8988T (cell line): ENCODE measurements at regions not wholly inside any gene's neighbourhood (a gene's known extent, or its start where the extent isn't known, plus 50 kb on each side); places are given as distances from the start of the nearest gene placed in this dataset.
"Not testable (repeated sequence)": the region's sequence is repeated elsewhere in the genome, so short reads cannot be mapped to it uniquely, and the experiment has no call there.

Experiments
- DNase-seq: peaks from one replicate; pipeline ENCODE4 v3.0.0; 2011

GRCh38 chr14:101083564-101084435 lies 180.3 kb upstream of the RTL1 start:
- DNase-seq, result no peak

GRCh38 chr14:101084436-101084826 lies 180.9 kb upstream of the RTL1 start:
- DNase-seq, result no peak

- no peak for DNase-seq
Measured at GRCh38 chr14:101086926-101087325, 183.4 kb upstream of the RTL1 start.

GRCh38 chr14:101087614-101088394 lies 184.3 kb upstream of the RTL1 start:
- no peak for DNase-seq

GRCh38 chr14:101088395-101088667 lies 184.8 kb upstream of the RTL1 start:
- DNase-seq, result no peak

GRCh38 chr14:101088714-101089113 lies 185.2 kb upstream of the RTL1 start:
- no peak for DNase-seq

- not testable (repeated sequence) for DNase-seq
Measured at GRCh38 chr14:101090478-101090877, 187.0 kb upstream of the RTL1 start.

GRCh38 chr14:101090976-101091375 lies 187.5 kb upstream of the RTL1 start:
- DNase-seq, result no peak

GRCh38 chr14:101094916-101095315 lies 191.4 kb upstream of the RTL1 start:
- not testable (repeated sequence) for DNase-seq

GRCh38 chr14:101096551-101096950 lies 193.0 kb upstream of the RTL1 start:
- no peak for DNase-seq

- DNase-seq, result no peak
Measured at GRCh38 chr14:101097109-101097793, 193.7 kb upstream of the RTL1 start.

GRCh38 chr14:101098177-101098576 lies 194.7 kb upstream of the RTL1 start:
- no peak for DNase-seq

GRCh38 chr14:101098641-101099040 lies 195.1 kb upstream of the RTL1 start:
- no peak for DNase-seq

- no peak for DNase-seq
Measured at GRCh38 chr14:101101456-101102056, 198.0 kb upstream of the RTL1 start.

GRCh38 chr14:101102875-101103274 lies 199.4 kb upstream of the RTL1 start:
- no peak for DNase-seq

GRCh38 chr14:101103321-101103901 lies 199.9 kb upstream of the RTL1 start:
- DNase-seq, result no peak

- no peak for DNase-seq
Measured at GRCh38 chr14:101104485-101104884, 201.0 kb upstream of the RTL1 start.

- no peak for DNase-seq
Measured at GRCh38 chr14:101105045-101105444, 201.5 kb upstream of the RTL1 start.

- no peak for DNase-seq
Measured at GRCh38 chr14:101108579-101109346, 205.2 kb upstream of the RTL1 start.

- no peak for DNase-seq
Measured at GRCh38 chr14:101109347-101109638, 205.8 kb upstream of the RTL1 start.

GRCh38 chr14:101109981-101110728 lies 206.6 kb upstream of the RTL1 start:
- DNase-seq, result no peak
